WTC11 (cell line): ENCODE measurements at regions not wholly inside any gene's neighbourhood (a gene's known extent, or its start where the extent isn't known, plus 50 kb on each side); places are given as distances from the start of the nearest gene placed in this dataset.

Experiments used
- ATAC-seq: fragments of 200-7000 bp; cut with Tn5 transposase; 2 replicates; pipeline ENCODE4 v1.10.0; 2021; ENCODE audit warnings: mild to moderate bottlenecking, moderate library complexity
- CTCF ChIA-PET: fragments of 300-600 bp; sonication (Branson Sonifier 250); formaldehyde crosslinking; loops from one replicate; lab custom pipeline; 2021; ENCODE audit warnings: antibody characterized with exemption; lab: Charles Lee
- POLR2A ChIA-PET: fragments of 350-600 bp; sonication (Branson Sonifier 250); formaldehyde crosslinking; loops from one replicate; lab custom pipeline; 2021; ENCODE audit warnings: antibody characterized with exemption; lab: Charles Lee
- DNase-seq: peaks from one replicate; pipeline ENCODE4 v3.0.0; 2021; ENCODE audit warnings: low spot score
- H3K27ac Mint-ChIP-seq: 2 replicates; pipeline ENCODE4 v1.8.0; 2021; ENCODE audit warnings: mixed read lengths
- H3K27me3 Mint-ChIP-seq: 2 replicates; pipeline ENCODE4 v1.8.0; 2021; ENCODE audit warnings: low read depth, mild to moderate bottlenecking, moderate library complexity, mixed read lengths
- H3K36me3 Mint-ChIP-seq: 2 replicates; pipeline ENCODE4 v1.8.0; 2021; ENCODE audit warnings: mixed read lengths
- H3K4me1 Mint-ChIP-seq: 2 replicates; pipeline ENCODE4 v1.8.0; 2022; ENCODE audit warnings: mixed read lengths
- H3K4me3 Mint-ChIP-seq: 2 replicates; pipeline ENCODE4 v1.8.0; 2021; ENCODE audit warnings: mild to moderate bottlenecking, moderate library complexity, mixed read lengths
- H3K9me3 Mint-ChIP-seq: 2 replicates; pipeline ENCODE4 v1.8.0; 2021; ENCODE audit warnings: mixed read lengths
- ARID4B ChIP-seq: sonication (generic); formaldehyde crosslinking; IDR thresholded peaks from 2 replicates; pipeline ENCODE4 v1.8.0; 2023; ENCODE audit warnings: missing genetic modification reagents, mild to moderate bottlenecking, borderline replicate concordance
- CREB1 ChIP-seq: sonication (generic); formaldehyde crosslinking; IDR thresholded peaks from 2 replicates; pipeline ENCODE4 v1.8.0; 2023; ENCODE audit warnings: mild to moderate bottlenecking, missing genetic modification reagents
- CREM ChIP-seq: sonication (generic); formaldehyde crosslinking; IDR thresholded peaks from 2 replicates; pipeline ENCODE4 v1.8.1; 2022; ENCODE audit warnings: mild to moderate bottlenecking, missing genetic modification reagents, moderate library complexity
- EMX1 ChIP-seq: fragments of 250-450 bp; sonication (Bioruptor Pico); IDR thresholded peaks from 2 replicates; pipeline ENCODE4 v1.8.0; 2021; ENCODE audit warnings: mild to moderate bottlenecking
- FOXJ3 ChIP-seq: sonication (generic); formaldehyde crosslinking; IDR thresholded peaks from 2 replicates; pipeline ENCODE4 v1.9.0; 2021; ENCODE audit warnings: missing genetic modification reagents, mild to moderate bottlenecking, borderline replicate concordance
- FOXK1 ChIP-seq: sonication (generic); formaldehyde crosslinking; IDR thresholded peaks from 2 replicates; pipeline ENCODE4 v1.8.0; 2022; ENCODE audit warnings: mild to moderate bottlenecking, moderate library complexity, missing genetic modification reagents
- GRHL2 ChIP-seq: fragments of 250-450 bp; sonication (Bioruptor Pico); IDR thresholded peaks from 2 replicates; pipeline ENCODE4 v1.8.0; 2022; ENCODE audit warnings: mild to moderate bottlenecking, moderate library complexity; ENCODE audit not compliant: insufficient replicate concordance, severe bottlenecking
- IRF2 ChIP-seq: sonication (generic); formaldehyde crosslinking; IDR thresholded peaks from 2 replicates; pipeline ENCODE4 v1.8.0; 2022; ENCODE audit warnings: low read depth, missing genetic modification reagents, borderline replicate concordance
- JUN ChIP-seq: sonication (generic); formaldehyde crosslinking; IDR thresholded peaks from 2 replicates; pipeline ENCODE4 v1.8.0; 2023; ENCODE audit warnings: mild to moderate bottlenecking, missing genetic modification reagents
- MYBL2 ChIP-seq: sonication (generic); formaldehyde crosslinking; IDR thresholded peaks from 2 replicates; pipeline ENCODE4 v1.8.1; 2023; ENCODE audit warnings: mild to moderate bottlenecking, moderate library complexity, missing genetic modification reagents
- NR3C1 ChIP-seq: sonication (generic); formaldehyde crosslinking; conservative IDR thresholded peaks from 2 replicates; pipeline ENCODE4 v1.8.1; 2023; ENCODE audit warnings: low read depth, mild to moderate bottlenecking, missing genetic modification reagents
- OVOL2 ChIP-seq: fragments of 250-450 bp; sonication (Bioruptor Pico); IDR thresholded peaks from 2 replicates; pipeline ENCODE4 v1.9.0; 2021; ENCODE audit warnings: mild to moderate bottlenecking, borderline replicate concordance
- PRRX2 ChIP-seq: fragments of 250-450 bp; sonication (Bioruptor Pico); IDR thresholded peaks from 2 replicates; pipeline ENCODE4 v1.8.0; 2021; ENCODE audit warnings: mild to moderate bottlenecking
- RORB ChIP-seq: fragments of 250-450 bp; sonication (Bioruptor Pico); IDR thresholded peaks from 2 replicates; pipeline ENCODE4 v1.9.0; 2021; ENCODE audit warnings: mild to moderate bottlenecking
- SMAD4 ChIP-seq: sonication (generic); formaldehyde crosslinking; IDR thresholded peaks from 2 replicates; pipeline ENCODE4 v1.8.0; 2022; ENCODE audit warnings: mild to moderate bottlenecking, missing genetic modification reagents
- SOX15 ChIP-seq: fragments of 250-450 bp; sonication (Bioruptor Pico); IDR thresholded peaks from 2 replicates; pipeline ENCODE4 v1.9.0; 2021; ENCODE audit warnings: mild to moderate bottlenecking
- TEAD4 ChIP-seq: sonication (generic); formaldehyde crosslinking; IDR thresholded peaks from 2 replicates; pipeline ENCODE4 v1.8.0; 2022; ENCODE audit warnings: mild to moderate bottlenecking, missing genetic modification reagents
- USF2 ChIP-seq: sonication (generic); formaldehyde crosslinking; IDR thresholded peaks from 2 replicates; pipeline ENCODE4 v1.8.1; 2023; ENCODE audit warnings: mild to moderate bottlenecking, missing genetic modification reagents, moderate library complexity
- ZNF219 ChIP-seq: sonication (generic); formaldehyde crosslinking; IDR thresholded peaks from 2 replicates; pipeline ENCODE4 v1.8.0; 2023; ENCODE audit warnings: missing genetic modification reagents, mild to moderate bottlenecking, borderline replicate concordance
- ZNF317 ChIP-seq: sonication (generic); formaldehyde crosslinking; IDR thresholded peaks from 2 replicates; pipeline ENCODE4 v1.8.1; 2023; ENCODE audit warnings: low read depth, mild to moderate bottlenecking, moderate library complexity, missing genetic modification reagents, borderline replicate concordance
- ZNF416 ChIP-seq: fragments of 250-450 bp; sonication (Bioruptor Pico); IDR thresholded peaks from 2 replicates; pipeline ENCODE4 v1.9.0; 2021; ENCODE audit warnings: mild to moderate bottlenecking, inconsistent platforms
- TF ChIP-seq, protein P1 (sequence below): sonication (generic); formaldehyde crosslinking; IDR thresholded peaks from 2 replicates; pipeline ENCODE4 v1.8.1; 2022; ENCODE audit warnings: mild to moderate bottlenecking, moderate library complexity, missing genetic modification reagents
- TF ChIP-seq, protein P2 (sequence below): sonication (generic); formaldehyde crosslinking; IDR thresholded peaks from 2 replicates; pipeline ENCODE4 v1.8.0; 2022; ENCODE audit warnings: mild to moderate bottlenecking, missing genetic modification reagents

DNA sequence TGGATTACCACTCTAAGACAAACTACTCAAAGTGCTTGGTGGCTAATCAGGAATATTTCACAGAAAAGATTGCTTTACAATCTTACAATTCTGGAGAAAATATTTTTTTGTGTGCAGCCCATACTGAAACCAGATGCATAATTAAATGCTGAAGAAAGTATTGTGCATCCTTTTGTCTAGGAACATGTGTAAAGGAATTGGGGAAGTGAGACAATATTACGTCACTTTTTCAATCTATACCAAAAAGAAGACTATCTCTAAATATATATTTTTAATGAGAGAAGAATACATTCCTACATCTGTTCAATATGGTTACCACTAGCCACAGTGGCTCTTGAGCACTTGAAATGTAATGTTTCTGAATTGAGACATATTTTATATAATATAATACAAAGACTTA is 992.5 kb upstream of the ADGRB3 start:
- DNase-seq (no peak), ATAC-seq (no peak)
- Mint-ChIP-seq H3K9me3 (no peaks in the 10 kb centered on the region), H3K27me3 (no peaks in the 10 kb centered on the region), H3K36me3 (no peaks in the 10 kb centered on the region), H3K27ac (no peak overlapping the region), H3K4me3 (no peak overlapping the region), H3K4me1 (no peaks in the 10 kb centered on the region)
- TF ChIP-seq ZNF219 (no peak), JUN (CRISPR knock-in tag) (no peak), OVOL2 (CRISPR knock-in tag) (no peak), CREB1 (no peak)
- ChIA-PET POLR2A (no interaction called here), CTCF (no interaction called here)

GRCh38 chr6:67640484-67640883 is 994.6 kb upstream of the ADGRB3 start:
- TF ChIP-seq EMX1 (CRISPR knock-in tag) = no peak
- TF ChIP-seq NR3C1 (CRISPR knock-in tag) = no peak
- no peak for TF ChIP-seq PRRX2
- TF ChIP-seq CREM (CRISPR knock-in tag) = no peak
- no peak for TF ChIP-seq FOXK1
- TF ChIP-seq ZNF416 (CRISPR knock-in tag) = no peak
- no peak for TF ChIP-seq ARID4B (CRISPR knock-in tag)
- no peak for TF ChIP-seq USF2 (CRISPR knock-in tag)
- TF ChIP-seq GRHL2 = no peak
- TF ChIP-seq FOXJ3 (CRISPR knock-in tag) = no peak
- TF ChIP-seq RORB (CRISPR knock-in tag) = no peak
- TF ChIP-seq, protein P1, sequence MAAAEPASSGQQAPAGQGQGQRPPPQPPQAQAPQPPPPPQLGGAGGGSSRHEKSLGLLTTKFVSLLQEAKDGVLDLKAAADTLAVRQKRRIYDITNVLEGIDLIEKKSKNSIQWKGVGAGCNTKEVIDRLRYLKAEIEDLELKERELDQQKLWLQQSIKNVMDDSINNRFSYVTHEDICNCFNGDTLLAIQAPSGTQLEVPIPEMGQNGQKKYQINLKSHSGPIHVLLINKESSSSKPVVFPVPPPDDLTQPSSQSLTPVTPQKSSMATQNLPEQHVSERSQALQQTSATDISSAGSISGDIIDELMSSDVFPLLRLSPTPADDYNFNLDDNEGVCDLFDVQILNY = no peak
- no peak for TF ChIP-seq IRF2 (CRISPR knock-in tag)
- TF ChIP-seq, protein P2, sequence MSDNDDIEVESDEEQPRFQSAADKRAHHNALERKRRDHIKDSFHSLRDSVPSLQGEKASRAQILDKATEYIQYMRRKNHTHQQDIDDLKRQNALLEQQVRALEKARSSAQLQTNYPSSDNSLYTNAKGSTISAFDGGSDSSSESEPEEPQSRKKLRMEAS (CRISPR knock-in tag) = no peak
- no peak for TF ChIP-seq MYBL2 (CRISPR knock-in tag)
- no peak for TF ChIP-seq ZNF317
- TF ChIP-seq SMAD4 (CRISPR knock-in tag) = no peak
- TF ChIP-seq SOX15 (CRISPR knock-in tag) = no peak
- no peak for TF ChIP-seq TEAD4 (CRISPR knock-in tag)
- Mint-ChIP-seq H3K4me1 (no peaks in the 10 kb centered on the region), H3K9me3 (peaks cover 2% of the 10 kb centered on the region; the same call in 1 of the 2 replicates), H3K27ac (no peak overlapping the region), H3K36me3 (no peaks in the 10 kb centered on the region), H3K27me3 (no peaks in the 10 kb centered on the region), H3K4me3 (no peak overlapping the region)
- ChIA-PET POLR2A (no interaction called here), CTCF (no interaction called here)
- ATAC-seq (no peak), DNase-seq (no peak)
